ENCODE measurements at regions not wholly inside any gene's neighbourhood (a gene's known extent, or its start where the extent isn't known, plus 50 kb on each side); places are given as distances from the start of the nearest gene placed in this dataset.

DNA sequence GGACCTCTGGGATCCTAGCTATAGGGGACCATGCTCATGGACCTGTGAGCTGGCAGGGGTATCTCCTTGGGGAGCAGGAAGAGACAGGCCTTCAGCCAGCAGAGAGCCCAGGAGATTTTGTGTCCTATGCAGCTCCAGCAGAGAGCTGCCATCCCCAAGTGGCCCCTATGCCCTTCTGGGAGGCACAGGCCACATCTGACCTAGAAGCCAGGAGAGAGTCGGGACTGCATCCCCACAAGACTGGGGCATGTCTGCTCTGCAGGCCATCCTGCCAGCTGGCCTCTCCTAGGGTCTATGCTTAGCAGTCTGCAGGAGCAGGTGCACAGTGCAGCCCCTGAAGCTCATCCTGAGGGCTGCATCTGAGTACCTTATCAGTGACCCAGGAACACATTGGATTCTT is 279.5 kb downstream of the KIF2B start:
- no peak overlapping the region for H3K4me2 ChIP-seq
- ChIA-PET POLR2A (ENCODE audit: unreplicated experiment) (no interaction called here), CTCF (no interaction called here)
- H2AFZ ChIP-seq = no peak overlapping the region
- H3K9me2 ChIP-seq (ENCODE audit: insufficient read depth) = no peaks in the 10 kb centered on the region
- DNase-seq = no peak
- no peaks in the 10 kb centered on the region for H3K4me1 ChIP-seq (replicated peaks; ENCODE audit: insufficient read depth)
- H3K36me3 ChIP-seq (ENCODE audit: low read depth) = no peaks in the 10 kb centered on the region
- H4K20me1 ChIP-seq (ENCODE audit: insufficient read depth) = no peaks in the 10 kb centered on the region
- intact Hi-C loops (cut with micrococcal nuclease; ENCODE audit: unreplicated experiment) = no loop called here
- H3K4me3 ChIP-seq = no peak overlapping the region
- no peaks in the 10 kb centered on the region for H3K27me3 ChIP-seq (ENCODE audit: insufficient read depth, low read depth)
- no TSS peak for BruUV-seq (replicated peaks)
- no peaks in the 10 kb centered on the region for H3K9me3 ChIP-seq (ENCODE audit: insufficient read depth, low read depth)
- H3K79me2 ChIP-seq (ENCODE audit: low read depth) = no peaks in the 10 kb centered on the region
- H3K27ac ChIP-seq = no peak overlapping the region
- H3F3A ChIP-seq (ENCODE audit: insufficient read depth, low read depth) = no peaks in the 10 kb centered on the region
- TF ChIP-seq CTCF (conservative IDR thresholded peaks at IDR 0.05) (no peak), EZH2 (IDR thresholded peaks at IDR 0.05; ENCODE audit: low read depth) (no peak)

- no peaks in the 10 kb centered on the region for H3K79me2 ChIP-seq (ENCODE audit: low read depth)
- H3F3A ChIP-seq (ENCODE audit: insufficient read depth, low read depth) = no peaks in the 10 kb centered on the region
- H3K4me2 ChIP-seq = no peak overlapping the region
- ChIA-PET CTCF (no interaction called here), POLR2A (ENCODE audit: unreplicated experiment) (no interaction called here)
- no peaks in the 10 kb centered on the region for H3K4me1 ChIP-seq (replicated peaks; ENCODE audit: insufficient read depth)
- TF ChIP-seq EZH2 (IDR thresholded peaks at IDR 0.05; ENCODE audit: low read depth) (no peak), CTCF (conservative IDR thresholded peaks at IDR 0.05) (no peak)
- no peaks in the 10 kb centered on the region for H3K9me3 ChIP-seq (ENCODE audit: insufficient read depth, low read depth)
- intact Hi-C loops (cut with micrococcal nuclease; ENCODE audit: unreplicated experiment) = no loop called here
- no peak overlapping the region for H3K4me3 ChIP-seq
- no peaks in the 10 kb centered on the region for H4K20me1 ChIP-seq (ENCODE audit: insufficient read depth)
- no peaks in the 10 kb centered on the region; the same call in 1 of the 2 replicates for H3K9me2 ChIP-seq (ENCODE audit: insufficient read depth)
- no peaks in the 10 kb centered on the region for H3K36me3 ChIP-seq (ENCODE audit: low read depth)
- H3K27ac ChIP-seq = no peak overlapping the region
- no TSS peak for BruUV-seq (replicated peaks)
- no peaks in the 10 kb centered on the region for H3K27me3 ChIP-seq (ENCODE audit: insufficient read depth, low read depth)
- no peak overlapping the region for H2AFZ ChIP-seq
- no peak for DNase-seq
Observed at GRCh38 chr17:54111576-54111975, 288.8 kb downstream of the KIF2B start.

GRCh38 chr17:54117452-54117851 is 294.7 kb downstream of the KIF2B start:
- BruUV-seq (replicated peaks) = no TSS peak
- Histone ChIP-seq H3K79me2 (ENCODE audit: low read depth) (no peaks in the 10 kb centered on the region), H3K4me1 (replicated peaks; ENCODE audit: insufficient read depth) (no peaks in the 10 kb centered on the region), H3K9me2 (ENCODE audit: insufficient read depth) (no peaks in the 10 kb centered on the region), H3K4me2 (no peak overlapping the region), H3K9me3 (ENCODE audit: insufficient read depth, low read depth) (no peaks in the 10 kb centered on the region), H3K36me3 (ENCODE audit: low read depth) (no peaks in the 10 kb centered on the region), H4K20me1 (ENCODE audit: insufficient read depth) (no peaks in the 10 kb centered on the region), H2AFZ (no peak overlapping the region), H3K27ac (no peak overlapping the region), H3K4me3 (no peak overlapping the region), H3F3A (ENCODE audit: insufficient read depth, low read depth) (no peaks in the 10 kb centered on the region), H3K27me3 (ENCODE audit: insufficient read depth, low read depth) (no peaks in the 10 kb centered on the region)
- intact Hi-C loops (cut with micrococcal nuclease; ENCODE audit: unreplicated experiment) = no loop called here
- ChIA-PET POLR2A (ENCODE audit: unreplicated experiment) (no interaction called here), CTCF (no interaction called here)
- no peak for DNase-seq
- TF ChIP-seq EZH2 (IDR thresholded peaks at IDR 0.05; ENCODE audit: low read depth) (no peak), CTCF (conservative IDR thresholded peaks at IDR 0.05) (no peak)
